ENCODE measurements at regions not wholly inside any gene's neighbourhood (a gene's known extent, or its start where the extent isn't known, plus 50 kb on each side); places are given as distances from the start of the nearest gene placed in this dataset.

DNA sequence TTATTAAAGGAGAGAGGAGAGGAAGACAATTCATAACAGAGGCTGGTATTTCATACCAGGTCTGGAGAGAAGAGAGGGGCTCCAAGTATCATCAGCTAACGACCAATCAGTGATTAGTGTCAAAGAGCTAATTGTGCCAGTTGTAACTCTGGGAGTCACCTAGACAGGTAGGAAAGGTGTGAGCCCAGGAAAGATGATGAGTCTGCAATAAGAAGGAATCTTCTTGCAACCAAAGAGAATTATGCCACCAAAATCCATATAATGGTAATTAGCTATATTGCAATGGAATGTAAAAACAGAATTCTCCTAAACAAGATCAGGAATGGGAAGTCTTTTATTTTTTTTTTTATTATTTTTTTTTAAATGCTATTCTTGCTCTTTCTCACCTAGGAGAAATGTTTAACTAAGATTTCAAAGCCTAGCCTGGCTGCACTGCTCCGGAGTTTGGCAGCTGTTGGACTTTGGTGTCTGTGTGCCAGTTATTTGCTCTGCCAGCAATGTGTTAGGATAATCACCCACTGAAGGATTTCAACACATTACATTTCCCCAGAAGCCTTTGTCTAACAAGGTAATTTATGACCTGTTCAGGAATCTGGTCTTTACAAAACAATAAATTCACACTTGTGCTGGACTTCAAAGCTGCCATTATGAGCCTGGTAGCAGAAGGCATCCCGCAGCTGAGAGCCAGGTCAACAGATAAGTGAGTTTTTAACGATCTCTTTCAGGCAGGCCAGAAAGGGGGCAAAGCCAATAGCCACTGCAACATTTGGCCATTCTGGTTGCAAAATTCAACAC is 89.4 kb downstream of the FOXB1 start:
- DNase-seq (ENCODE audit: low read depth, low spot score) = no peak

DNA sequence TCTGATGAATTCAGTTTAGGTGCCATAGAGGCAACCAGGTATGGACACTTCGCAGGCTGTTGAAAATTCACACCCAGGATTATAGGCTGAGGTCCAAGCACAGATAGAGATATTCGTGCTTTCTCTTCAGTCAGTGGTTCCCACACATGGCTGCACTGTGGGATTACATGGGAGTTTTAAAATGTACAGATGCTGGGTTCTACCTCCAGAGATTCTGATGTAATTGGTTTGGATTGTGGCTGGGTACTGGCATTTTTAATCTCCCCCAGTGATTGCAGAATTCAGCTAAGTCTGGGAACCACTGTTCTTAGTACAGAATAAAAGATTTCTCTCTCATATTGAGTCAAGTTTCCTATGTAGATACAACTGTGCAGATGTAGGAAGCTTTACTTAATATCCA is 91.6 kb downstream of the FOXB1 start:
- DNase-seq (ENCODE audit: low read depth, low spot score) = no peak

DNA sequence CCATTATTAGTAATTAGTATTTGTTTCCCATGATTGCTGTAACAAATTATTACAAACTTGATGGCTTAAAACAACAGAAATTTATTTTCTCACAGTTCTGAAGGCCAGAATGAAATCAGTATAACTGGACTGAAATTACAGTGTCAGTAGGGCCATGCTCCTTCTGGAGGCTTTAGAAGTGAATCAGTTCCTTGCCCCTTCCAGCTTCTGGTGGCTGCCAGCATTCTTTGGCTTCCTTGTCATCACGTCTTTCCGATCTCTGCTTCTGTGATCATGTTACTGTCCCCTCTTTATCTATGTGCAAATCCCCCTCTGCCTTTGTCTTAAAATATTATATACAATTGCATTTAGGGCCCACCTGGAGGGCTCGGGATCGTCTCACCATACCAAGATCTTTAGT is 92.0 kb downstream of the FOXB1 start:
- no peak for DNase-seq (ENCODE audit: low read depth, low spot score)

DNA sequence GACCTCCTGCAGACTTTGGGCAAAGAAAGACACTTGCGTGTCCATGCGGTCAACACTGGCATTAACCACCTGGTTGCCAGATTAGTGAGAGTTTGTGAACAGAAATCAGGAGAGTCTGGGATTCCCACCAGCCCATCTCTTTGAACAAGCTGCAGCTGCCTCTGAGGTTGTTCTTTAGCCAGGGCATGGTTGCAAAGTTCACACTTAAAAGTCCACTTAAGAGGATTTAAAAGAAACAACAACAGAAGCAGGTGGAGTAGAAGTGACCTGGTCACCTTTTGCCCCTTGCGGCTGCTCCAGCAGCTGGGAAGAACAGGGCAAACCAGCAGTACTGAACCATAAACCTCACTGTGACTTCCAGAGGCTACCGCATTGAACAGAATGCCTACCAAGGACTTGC is 97.3 kb downstream of the FOXB1 start:
- DNase-seq (ENCODE audit: low read depth, low spot score) = no peak

DNA sequence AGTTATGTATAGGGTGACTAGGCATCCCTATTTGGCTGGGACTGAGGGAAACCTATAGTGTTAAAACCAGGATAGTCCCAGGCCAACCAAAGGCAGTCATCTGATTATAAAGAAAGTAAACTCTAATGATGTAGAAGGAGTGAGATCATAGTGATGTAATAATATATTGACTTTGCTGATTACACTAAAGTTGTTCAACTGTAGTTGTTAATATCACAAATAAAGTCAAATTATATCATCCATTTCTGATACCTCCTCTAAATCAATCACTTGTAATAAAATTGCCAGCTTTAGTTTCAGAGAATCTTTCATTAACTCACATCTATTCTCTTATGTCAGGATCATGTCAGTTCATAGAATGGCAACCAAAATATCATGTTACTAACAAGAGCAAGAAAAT is 98.6 kb downstream of the FOXB1 start:
- no peak for DNase-seq (ENCODE audit: low read depth, low spot score)

DNA sequence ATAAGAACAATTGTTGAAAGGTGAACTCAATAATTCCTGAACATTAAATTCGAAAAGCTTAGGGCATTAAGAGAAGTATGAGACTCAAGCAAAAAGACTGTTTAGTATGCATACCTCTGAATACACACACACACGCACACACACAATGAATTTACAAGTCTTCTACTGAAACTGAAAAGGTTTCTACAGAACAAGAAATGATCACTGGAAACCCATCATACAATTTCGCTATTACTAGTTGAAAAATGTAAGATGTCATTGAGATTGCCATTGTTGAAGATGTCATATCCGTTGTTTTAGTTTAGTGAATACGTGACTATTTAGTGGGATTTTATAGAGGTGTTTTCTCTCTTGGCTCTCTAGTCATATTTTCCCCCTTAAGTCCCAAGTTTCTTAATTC is 106.8 kb downstream of the FOXB1 start:
- no peak for DNase-seq (ENCODE audit: low read depth, low spot score)

DNA sequence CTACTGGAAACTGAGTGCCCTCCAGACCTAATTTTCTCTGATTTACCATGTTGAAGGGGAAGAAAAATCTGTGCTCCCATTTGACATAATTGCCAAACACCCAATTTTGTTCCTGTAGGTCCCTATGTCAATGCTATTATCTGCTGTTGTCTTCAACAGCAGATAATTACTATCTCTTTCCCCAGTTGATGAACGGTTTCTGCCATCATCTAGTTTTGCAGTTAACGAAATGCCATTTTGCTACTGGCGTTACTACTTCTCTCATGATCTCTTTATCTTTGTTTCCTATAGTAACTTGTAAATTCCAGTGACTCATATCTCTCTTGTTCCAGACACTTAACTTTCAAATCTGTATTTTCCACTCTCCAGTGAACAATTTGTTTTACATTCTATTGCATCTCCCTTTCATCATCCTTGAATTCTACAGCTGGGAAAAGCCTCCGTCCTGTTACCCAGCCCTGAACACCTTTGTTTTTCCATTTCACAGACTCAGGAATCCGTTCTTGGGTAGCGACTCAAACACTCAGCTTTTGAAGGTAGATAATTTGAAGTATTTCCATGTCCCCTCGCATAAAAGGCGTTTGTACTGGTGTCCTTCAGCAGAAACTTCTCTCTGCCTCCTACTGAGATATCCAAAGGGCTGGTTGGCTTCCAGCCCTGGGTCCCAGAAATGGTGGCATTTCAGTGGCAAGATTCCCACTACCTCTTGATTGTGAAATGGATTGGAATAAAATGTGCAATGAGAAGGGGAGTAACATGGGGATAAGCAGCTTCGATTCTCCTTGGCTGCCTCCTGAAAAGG is 111.7 kb downstream of the FOXB1 start:
- DNase-seq (ENCODE audit: low read depth, low spot score) = no peak

DNA sequence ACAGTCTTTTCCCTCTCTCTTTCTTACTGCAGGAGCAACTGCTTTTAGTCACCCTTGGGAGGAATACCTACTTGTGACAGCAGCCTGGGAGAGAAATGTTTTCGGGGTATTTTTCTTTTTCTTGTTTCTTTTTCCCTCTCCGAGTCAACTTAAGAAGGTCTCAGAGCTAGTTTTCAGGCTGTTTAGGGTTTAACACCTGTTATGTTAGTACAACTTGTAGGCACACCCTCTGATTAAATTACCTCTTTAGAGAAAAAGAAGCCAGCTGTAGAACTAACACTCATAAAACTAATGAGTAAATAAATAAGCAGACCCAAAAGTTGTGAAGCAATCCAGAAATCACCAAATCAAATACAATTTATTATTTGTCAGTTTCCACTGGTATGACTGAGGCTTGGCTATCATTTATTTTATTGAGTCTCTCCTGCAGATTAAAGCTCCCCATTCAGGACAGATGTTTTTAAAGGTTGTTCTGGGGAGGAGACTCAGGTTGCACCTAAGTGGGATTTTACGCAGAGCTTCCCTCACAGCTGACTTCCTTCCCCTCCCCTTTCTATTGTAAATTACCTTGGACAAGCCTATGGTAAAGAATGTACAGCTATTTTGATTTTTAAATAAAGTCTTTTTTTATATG is 112.5 kb downstream of the FOXB1 start:
- DNase-seq (ENCODE audit: low read depth, low spot score) = no peak

DNA sequence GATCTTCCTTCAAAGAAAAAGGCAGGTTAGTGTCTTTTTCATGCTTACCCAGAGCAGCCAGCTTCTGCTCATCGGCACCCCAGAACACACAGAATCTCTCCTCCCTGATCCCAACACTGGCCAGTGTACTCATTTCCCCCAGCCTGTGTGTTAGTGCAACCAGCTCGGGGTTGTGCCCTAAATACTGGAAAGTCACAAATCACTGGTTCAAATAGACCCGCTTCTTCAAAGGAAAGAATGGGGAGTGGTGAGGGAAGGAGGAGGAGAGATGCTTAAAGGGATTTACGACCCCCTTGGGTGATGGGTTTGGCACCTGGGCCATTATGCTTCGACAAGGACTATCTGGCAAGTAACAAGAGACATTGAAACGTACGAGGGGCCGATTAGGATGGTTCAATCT is 114.0 kb downstream of the FOXB1 start:
- DNase-seq (ENCODE audit: low read depth, low spot score) = no peak

DNA sequence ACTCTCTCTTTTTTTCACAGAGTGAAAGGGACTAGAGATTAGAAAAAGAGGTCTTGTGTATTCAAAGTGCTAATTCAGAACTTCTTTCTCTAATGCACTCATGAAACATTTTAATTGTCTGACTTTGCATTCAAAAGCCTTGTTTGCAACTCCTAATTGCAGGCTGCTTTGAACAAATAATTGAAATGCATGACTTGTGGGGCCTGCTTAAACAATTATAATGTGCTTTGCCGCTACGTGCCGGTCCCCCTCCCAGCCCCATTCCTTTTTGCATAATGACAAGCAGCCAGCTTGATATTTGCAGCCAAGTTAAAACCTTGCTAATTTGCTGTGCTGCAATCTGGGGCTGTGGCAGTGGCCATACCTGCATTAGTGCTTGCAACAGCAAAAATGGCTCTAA is 114.5 kb downstream of the FOXB1 start:
- no peak for DNase-seq (ENCODE audit: low read depth, low spot score)

DNA sequence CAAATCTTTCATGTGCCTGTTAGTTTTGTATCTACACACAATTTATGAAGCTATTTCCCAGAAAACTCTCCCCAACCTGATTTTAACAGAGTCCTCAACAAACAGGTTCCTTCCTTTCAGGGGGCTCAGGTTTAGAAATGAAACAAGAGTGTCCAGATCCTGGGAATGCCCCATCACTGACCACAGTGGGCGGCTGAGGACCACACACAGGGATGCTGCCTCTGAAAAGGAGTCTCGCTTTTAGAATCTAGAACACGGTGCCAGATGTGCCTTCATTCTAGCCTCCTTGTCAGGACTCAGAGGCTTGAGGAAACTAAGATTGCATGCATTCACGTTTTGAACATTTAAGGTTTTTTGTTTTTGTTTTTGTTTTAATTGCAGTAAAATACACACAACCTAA is 115.0 kb downstream of the FOXB1 start:
- DNase-seq (ENCODE audit: low read depth, low spot score) = no peak

DNA sequence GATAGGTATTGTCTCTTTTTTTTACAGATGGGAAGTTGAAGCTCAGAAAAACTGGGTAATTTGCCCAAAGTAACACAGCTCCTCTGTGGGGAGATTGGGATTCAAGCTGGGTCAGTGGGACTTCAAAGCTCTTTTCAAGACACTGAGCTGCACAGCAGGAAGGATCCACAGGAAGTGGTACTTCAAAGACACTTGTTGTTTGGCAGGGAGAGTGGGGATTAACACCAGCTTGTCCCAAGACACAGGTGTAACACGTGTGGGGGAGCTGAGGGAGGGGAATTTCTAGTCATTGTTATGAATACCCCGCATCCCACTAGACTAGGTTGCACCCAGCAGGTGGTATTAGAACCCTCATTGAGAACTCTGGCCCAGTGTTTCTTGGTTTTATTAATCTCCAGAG is 116.0 kb downstream of the FOXB1 start:
- no peak for DNase-seq (ENCODE audit: low read depth, low spot score)

DNA sequence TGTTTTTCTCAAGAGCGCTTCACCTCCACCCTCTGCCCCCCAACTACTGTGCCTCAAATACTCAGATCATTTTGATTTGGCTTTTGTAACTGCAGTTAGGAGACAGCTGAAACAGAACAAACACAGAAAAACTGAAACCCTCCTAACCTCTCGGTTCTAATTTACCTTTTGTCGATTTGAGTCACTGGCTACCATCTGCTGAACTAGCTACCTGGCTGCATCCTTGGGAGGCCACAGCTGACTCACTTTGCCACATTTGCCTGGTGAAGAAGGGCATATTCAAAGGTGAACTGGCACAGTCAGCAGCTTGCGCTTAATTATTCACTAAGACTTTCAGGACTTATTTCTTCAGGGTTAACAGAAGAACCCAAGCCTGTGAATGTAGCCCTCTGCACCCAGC is 117.7 kb downstream of the FOXB1 start:
- no peak for DNase-seq (ENCODE audit: low read depth, low spot score)

DNA sequence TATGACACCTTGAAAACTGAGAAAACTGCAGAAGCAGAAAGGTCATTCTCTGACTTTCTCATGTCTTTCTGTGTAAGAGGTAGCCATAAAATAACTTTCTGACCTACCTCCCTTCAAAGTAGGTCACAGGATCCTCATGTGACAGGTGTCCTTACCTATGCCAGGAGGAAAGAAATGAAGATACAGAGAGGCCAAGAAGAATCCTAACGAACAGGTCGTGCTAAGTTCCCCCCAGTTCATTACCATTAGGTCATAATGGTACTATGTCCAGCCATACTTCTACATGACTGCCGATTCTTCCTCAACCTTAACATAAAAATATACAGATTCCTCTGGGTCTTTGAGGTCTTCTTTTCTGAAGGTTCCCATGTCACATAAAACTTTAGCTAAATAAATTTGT is 118.6 kb downstream of the FOXB1 start:
- no peak for DNase-seq (ENCODE audit: low read depth, low spot score)

DNA sequence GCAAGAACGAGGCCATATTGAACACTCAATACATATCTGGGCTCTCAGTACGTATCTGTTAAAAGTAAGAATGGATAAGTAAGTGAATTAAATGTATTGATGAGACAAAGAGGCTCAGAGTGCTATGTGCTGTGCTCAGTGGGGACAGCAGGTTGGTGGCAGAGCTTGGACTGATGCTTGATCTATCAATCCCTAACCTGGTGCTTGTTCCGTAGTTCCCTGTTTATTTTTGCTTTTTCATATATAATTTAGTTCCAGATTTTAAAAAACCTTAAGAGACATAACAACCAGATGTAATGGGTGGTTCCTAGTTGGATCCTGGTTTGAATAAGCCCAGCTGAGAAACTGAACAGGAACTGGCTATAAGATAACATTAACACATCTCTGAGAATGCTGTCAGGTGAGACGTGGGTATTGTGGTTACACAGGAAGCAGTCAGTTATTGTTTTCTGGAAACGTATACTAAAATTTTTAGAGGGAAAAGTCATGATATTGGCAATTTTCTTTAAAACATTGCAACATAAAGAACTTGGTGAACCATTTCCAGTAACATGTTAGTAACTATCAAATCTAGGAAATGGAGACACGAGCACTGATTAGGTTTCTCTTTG is 120.5 kb downstream of the FOXB1 start:
- DNase-seq (ENCODE audit: low read depth, low spot score) = no peak

DNA sequence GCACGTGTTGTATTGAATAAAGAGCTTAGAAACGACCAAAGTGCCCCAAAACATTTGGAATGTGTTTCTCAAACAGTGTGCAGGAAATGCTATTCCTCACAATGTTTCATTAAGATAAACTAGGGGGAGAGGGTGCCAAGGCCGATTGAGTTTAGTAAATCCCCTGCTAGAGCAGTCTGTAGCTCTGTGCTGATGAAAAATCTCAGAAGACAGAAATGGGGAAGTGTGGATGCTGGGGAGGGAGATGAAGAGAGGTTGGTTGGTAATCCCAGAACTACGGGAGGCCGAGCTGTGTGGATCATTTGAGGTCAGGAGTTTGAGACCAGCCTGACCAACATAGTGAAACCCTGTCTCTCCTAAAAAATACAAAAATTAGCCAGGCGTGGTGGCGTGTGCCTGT is 121.2 kb downstream of the FOXB1 start:
- no peak for DNase-seq (ENCODE audit: low read depth, low spot score)

DNA sequence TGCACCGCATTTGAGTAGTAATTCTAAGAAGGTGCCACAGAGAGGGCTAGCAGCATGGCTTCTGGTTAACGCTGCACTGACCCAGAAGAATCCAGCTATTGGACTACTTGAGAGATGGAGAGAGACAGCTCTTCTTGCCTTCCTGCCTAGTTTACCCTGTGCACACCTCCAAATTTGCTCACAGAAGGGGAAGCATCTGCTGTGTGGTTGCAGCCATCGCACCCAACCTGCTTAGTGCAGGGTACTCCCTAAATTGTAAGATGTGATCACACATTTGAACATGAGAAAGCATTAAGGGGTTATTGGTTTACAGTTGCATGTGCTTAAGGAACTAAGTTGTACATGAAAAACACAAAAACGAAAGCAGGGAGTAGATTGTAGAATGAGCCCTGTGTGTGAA is 122.1 kb downstream of the FOXB1 start:
- no peak for DNase-seq (ENCODE audit: low read depth, low spot score)

DNA sequence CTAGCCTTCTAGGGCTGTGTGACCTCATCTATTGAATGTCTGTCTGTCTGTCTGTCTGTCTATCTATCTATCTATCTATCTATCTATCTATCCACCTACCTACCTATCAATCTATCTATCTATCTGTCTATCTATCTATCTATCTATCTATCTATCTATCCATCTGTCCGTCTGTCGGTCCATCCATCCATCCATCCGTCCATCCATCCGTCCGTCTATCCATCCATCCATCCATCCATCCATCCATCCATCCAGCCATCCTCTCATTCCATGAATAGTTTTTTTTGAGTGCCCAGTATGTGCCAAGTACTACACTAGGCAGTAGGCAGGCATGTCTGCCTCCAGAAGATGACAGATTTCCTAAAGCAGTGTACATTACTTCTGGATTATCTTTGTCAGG is 122.5 kb downstream of the FOXB1 start:
- DNase-seq (ENCODE audit: low read depth, low spot score) = no peak

DNA sequence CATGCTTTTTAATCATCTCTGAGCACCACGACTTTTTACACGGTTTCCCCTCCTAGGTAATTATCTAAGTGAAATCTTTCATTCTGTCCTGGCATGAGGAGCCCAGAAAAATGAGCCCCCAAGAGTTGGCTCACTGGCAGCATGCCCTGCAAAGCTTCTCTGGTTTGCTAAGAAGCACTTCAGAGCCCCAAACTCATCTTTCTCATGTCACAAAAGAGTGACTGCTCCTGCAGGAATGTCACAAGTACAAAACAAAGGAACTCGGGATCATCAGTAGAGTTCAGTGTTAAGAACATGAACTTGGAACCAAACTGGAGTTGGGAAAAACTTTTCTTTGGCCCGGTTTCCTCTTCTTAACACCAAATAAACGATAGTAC is 123.9 kb downstream of the FOXB1 start:
- no peak for DNase-seq (ENCODE audit: low read depth, low spot score)

DNA sequence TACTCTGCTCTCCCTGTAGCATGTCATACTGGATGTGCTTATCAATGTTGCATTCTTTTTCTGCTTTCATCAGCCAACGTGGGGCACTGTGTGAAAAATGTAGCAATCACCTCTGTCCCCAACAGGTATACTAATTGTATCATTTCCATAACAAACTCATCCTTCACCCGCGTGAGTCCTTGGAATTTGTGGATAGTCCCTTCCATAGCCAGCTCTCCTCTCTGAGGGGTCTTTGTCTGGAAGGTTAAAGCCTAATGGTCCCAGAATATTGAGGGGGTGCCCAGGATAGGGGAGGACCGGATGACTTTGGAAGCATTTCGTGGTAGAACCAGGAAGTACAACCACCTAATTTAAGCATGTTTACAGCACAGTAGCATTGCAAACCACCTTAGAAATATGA is 124.6 kb downstream of the FOXB1 start:
- no peak for DNase-seq (ENCODE audit: low read depth, low spot score)

DNA sequence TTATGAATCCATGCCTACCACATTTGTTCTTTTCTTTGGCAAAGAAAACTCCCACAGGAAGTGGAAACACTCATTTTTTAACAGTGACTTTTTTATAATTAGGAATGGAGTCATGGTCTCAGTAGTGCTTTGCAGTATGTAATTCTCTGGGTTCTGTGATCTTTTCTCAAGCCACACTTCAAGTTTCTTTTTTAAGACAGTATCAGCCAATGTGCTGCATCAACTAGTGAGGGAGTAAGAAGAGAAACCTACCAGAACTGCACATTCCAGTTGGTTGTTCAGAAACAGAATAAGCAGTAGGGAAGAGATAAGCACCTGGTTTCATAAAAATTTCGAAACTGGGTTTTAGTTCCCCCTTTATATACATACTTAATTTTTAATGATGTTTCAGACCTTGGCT is 126.3 kb downstream of the FOXB1 start:
- no peak for DNase-seq (ENCODE audit: low read depth, low spot score)

DNA sequence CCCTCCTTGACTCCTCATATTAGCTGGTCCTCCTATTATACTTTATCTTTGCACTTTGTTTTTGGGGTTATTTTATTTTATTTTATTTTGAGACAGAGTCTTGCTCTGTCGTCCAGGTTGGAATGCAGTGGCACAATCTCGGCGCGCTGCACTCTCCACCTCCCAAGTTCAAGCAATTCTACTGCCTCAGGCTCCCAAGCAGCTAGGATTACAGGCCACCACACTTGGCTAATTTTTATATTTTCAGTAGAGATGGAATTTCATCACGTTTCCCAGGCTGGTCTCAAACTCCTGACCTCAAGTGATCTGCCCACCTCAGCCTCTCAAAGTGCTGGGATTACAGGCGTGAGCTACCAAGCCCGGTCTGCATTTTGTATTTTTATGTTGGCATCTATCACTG is 126.7 kb downstream of the FOXB1 start:
- DNase-seq (ENCODE audit: low read depth, low spot score) = no peak
